HT-29 (cell line): ENCODE measurements at regions not wholly inside any gene's neighbourhood (a gene's known extent, or its start where the extent isn't known, plus 50 kb on each side); places are given as distances from the start of the nearest gene placed in this dataset.
"Not testable (repeated sequence)": the region's sequence is repeated elsewhere in the genome, so short reads cannot be mapped to it uniquely, and the experiment has no call there.

Experiments
- DNase-seq: peaks from one replicate; pipeline ENCODE4 v3.0.0-alpha.2; 2015; ENCODE audit warnings: low spot score

- DNase-seq = no peak
Observed at GRCh38 chrX:129361576-129361975, 161.7 kb downstream of the SMARCA1 start.

GRCh38 chrX:129360175-129360574, 163.1 kb downstream of the SMARCA1 start:
- peak; percentile 87 for DNase-seq

GRCh38 chrX:129359269-129359668, 164.0 kb downstream of the SMARCA1 start:
- DNase-seq = no peak

- DNase-seq = not testable (repeated sequence)
Observed at GRCh38 chrX:129357428-129357827, 165.9 kb downstream of the SMARCA1 start.

GRCh38 chrX:129347291-129347690, 176.0 kb downstream of the SMARCA1 start:
- DNase-seq = peak; percentile 3

- no peak for DNase-seq
Observed at GRCh38 chrX:129346574-129346973, 176.7 kb downstream of the SMARCA1 start.

GRCh38 chrX:129337264-129337663, 186.0 kb downstream of the SMARCA1 start:
- peak; percentile 31 for DNase-seq

GRCh38 chrX:129323115-129323514, 200.2 kb downstream of the SMARCA1 start:
- DNase-seq = no peak

- peak; percentile 71 for DNase-seq
Observed at GRCh38 chrX:129318375-129318774, 204.9 kb downstream of the SMARCA1 start.

GRCh38 chrX:129316461-129316860, 206.8 kb downstream of the SMARCA1 start:
- DNase-seq = no peak

GRCh38 chrX:129310000-129310399, 213.3 kb downstream of the SMARCA1 start:
- no peak for DNase-seq

- no peak for DNase-seq
Observed at GRCh38 chrX:129262912-129263311, 260.4 kb downstream of the SMARCA1 start.

GRCh38 chrX:129255516-129255915, 267.8 kb downstream of the SMARCA1 start:
- DNase-seq = not testable (repeated sequence)

GRCh38 chrX:129249563-129249962, 273.7 kb downstream of the SMARCA1 start:
- no peak for DNase-seq

GRCh38 chrX:129247642-129248041, 275.6 kb downstream of the SMARCA1 start:
- DNase-seq = no peak

GRCh38 chrX:129239371-129239770, 283.9 kb downstream of the SMARCA1 start:
- no peak for DNase-seq

GRCh38 chrX:129238011-129238410, 285.3 kb downstream of the SMARCA1 start:
- no peak for DNase-seq

- no peak for DNase-seq
Observed at GRCh38 chrX:129235903-129236302, 287.4 kb downstream of the SMARCA1 start.

- no peak for DNase-seq
Observed at GRCh38 chrX:129233786-129234185, 289.5 kb downstream of the SMARCA1 start.

GRCh38 chrX:129230850-129231512, 292.3 kb downstream of the SMARCA1 start:
- DNase-seq = no peak

GRCh38 chrX:129230168-129230567, 293.1 kb downstream of the SMARCA1 start:
- no peak for DNase-seq

GRCh38 chrX:129227366-129227765, 295.9 kb downstream of the SMARCA1 start:
- DNase-seq = no peak

GRCh38 chrX:129193357-129193756, 329.9 kb downstream of the SMARCA1 start:
- DNase-seq = peak; percentile 81

- no peak for DNase-seq
Observed at GRCh38 chrX:129188231-129188630, 335.1 kb downstream of the SMARCA1 start.
